T-helper 22 cell (primary cell): ENCODE measurements at regions not wholly inside any gene's neighbourhood (a gene's known extent, or its start where the extent isn't known, plus 50 kb on each side); places are given as distances from the start of the nearest gene placed in this dataset.

Source experiments
- DNase-seq: peaks from one replicate; pipeline ENCODE4 v3.0.0-alpha.2; 2020; ENCODE audit warnings: low read depth

- DNase-seq: no peak
These were observed 167.8 kb downstream of the RAB28 start for GRCh38 chr4:13316354-13316753.

DNA sequence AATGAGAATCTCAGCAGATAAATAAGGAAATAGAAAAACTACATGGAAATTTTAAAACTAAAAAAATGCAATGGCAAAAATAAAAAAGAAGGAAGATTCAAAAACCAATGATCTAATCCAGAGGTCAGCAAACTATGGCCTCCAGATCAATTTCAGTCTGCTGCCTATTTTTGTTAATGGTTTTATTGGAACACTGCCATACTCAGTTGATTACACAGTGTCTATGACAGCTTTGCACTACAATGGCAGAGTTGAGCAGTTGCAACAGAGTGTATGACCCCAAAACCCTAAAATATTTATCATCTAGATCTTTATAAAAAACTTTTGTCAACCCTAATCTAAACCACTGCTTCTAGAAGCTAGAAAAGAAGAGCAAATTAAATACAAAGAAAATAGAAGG lies 170.3 kb downstream of the RAB28 start:
- no peak for DNase-seq

- no peak for DNase-seq
These were observed 171.9 kb downstream of the RAB28 start for GRCh38 chr4:13312264-13312663.

GRCh38 chr4:13309751-13310150 lies 174.4 kb downstream of the RAB28 start:
- no peak for DNase-seq

- no peak for DNase-seq
These were observed 177.8 kb downstream of the RAB28 start for GRCh38 chr4:13306356-13306755.

- no peak for DNase-seq
These were observed 181.3 kb downstream of the RAB28 start for GRCh38 chr4:13302876-13303275.

DNA sequence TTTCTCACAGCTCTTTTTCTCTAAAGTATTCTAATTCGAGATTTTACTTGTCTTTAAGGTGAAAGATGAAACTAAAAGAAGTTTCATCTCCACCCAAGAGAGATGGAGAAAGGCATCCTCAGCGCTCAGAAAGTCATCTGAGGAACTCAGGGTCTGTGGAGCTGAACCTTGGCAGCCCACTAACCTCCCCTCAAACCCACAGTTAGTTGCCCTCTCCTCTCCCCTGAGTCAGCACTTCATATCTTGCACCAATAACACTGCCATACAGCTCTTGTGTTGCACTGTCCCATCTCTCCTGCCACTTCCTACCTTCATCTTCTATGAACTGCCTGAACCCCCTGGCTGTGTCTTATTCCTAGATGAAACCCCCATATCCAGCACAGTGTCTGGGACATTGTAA lies 184.8 kb downstream of the RAB28 start:
- no peak for DNase-seq

GRCh38 chr4:13298655-13299054 lies 185.5 kb downstream of the RAB28 start:
- no peak for DNase-seq

GRCh38 chr4:13296986-13297385 lies 187.2 kb downstream of the RAB28 start:
- no peak for DNase-seq

DNA sequence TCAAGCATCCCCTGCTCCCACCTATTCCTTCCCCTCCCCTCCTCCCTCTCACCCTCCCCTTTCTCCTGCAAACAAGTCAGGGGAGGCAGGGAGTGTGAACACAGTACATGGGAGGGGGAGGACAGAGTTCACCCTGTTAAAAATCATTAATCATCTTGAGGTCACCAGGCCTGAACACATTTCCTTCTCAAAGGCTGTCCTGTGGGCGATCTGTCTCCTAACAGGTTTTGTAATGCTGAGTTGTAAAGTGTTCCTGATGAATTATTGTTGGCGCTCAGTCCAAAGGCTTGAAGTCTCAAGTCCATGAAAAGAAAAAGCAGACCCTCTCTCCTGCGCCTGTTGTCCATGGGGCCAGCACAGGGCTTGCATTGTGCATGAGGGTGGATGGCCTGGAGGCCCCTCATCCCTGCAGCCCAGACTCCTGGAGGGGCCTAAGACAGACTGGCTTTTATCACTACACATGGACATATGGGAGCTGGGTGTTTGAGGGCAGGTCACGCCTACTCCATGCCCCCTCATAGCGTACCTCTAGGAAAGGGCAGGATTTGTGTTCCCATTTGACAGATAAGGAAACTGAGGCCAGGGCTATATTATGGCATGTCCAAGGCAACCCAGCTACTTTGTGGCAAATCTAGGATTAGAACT lies 189.1 kb downstream of the RAB28 start:
- DNase-seq: no peak

GRCh38 chr4:13292372-13292771 lies 191.8 kb downstream of the RAB28 start:
- no peak for DNase-seq

- DNase-seq: no peak
These were observed 194.7 kb downstream of the RAB28 start for GRCh38 chr4:13289391-13289790.

GRCh38 chr4:13285336-13285735 lies 198.8 kb downstream of the RAB28 start:
- DNase-seq: no peak

- no peak for DNase-seq
These were observed 199.2 kb downstream of the RAB28 start for GRCh38 chr4:13284932-13285331.

GRCh38 chr4:13276357-13276756 lies 207.8 kb downstream of the RAB28 start:
- no peak for DNase-seq

GRCh38 chr4:13268703-13269102 lies 215.4 kb downstream of the RAB28 start:
- no peak for DNase-seq

- DNase-seq: no peak
These were observed 216.0 kb downstream of the RAB28 start for GRCh38 chr4:13268165-13268564.

DNA sequence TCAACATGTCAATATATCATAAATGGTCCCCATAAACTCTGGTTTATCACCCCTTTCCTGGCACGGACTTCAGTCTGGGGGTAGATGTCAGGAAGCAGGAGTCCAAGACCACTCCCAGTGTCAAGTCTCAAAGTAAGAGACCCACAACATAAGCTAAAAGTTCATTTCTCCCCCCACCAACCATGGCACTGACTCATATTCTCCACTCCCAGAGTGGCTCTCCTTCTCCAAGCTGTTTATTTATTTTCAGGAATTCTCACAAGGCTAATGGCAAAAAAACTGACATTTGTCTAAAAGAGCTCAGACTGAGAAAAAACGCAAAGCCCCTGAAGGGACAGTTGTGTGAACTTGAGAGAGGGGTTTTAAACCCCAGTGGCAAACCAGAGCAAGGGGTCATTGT lies 217.0 kb downstream of the RAB28 start:
- DNase-seq: no peak

- DNase-seq: no peak
These were observed 217.5 kb downstream of the RAB28 start for GRCh38 chr4:13266687-13267086.

DNA sequence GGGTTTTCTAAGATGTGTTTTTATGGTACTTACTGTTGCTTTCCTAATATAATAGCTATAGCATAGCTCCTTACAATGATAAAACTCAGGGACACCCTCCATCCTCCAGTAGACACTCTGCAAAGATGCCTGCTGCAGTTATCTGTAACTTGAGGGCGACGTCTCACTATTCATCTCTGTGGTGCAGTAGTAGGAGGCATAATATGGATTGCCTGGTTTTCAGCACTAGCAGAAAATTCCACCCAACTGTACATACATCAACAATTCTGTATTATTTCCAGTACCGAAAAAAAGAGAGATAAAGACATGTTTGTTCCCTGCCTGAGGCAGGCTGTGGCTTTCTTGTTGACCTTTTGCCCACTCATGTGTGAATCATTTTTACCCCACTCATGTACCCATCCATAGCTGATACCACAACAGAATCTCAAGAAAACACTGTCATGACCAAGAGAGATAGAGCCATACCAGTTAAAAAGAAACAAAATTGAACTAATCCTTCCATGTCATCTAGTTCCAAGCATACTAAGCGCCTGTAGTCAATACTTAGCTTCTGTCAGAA lies 220.1 kb downstream of the RAB28 start:
- no peak for DNase-seq

GRCh38 chr4:13262816-13263215 lies 221.3 kb downstream of the RAB28 start:
- DNase-seq: no peak

- DNase-seq: no peak
These were observed 222.5 kb downstream of the RAB28 start for GRCh38 chr4:13261486-13262257.

- no peak for DNase-seq
These were observed 223.6 kb downstream of the RAB28 start for GRCh38 chr4:13260513-13260912.

DNA sequence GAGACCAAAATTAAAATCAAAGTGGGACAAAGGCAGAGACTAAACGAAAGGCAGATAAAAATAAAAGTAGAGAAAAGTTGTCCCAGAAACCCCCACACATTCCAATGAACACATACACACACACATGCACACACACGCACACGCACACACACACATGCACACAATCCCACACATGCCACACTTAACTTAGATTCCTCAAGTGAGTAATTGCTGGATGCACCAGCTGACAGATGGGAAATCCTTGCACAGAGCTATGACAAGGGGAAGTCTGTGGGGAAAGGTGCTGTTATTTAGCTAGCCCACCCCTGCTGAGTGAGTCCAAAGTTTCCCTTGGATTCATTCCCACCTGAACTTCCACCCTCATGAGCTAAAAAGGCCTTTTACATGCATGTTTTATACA lies 233.9 kb downstream of the RAB28 start:
- DNase-seq: no peak
